Stomach (tissue), 8 donors: ENCODE measurements at regions not wholly inside any gene's neighbourhood (a gene's known extent, or its start where the extent isn't known, plus 50 kb on each side); places are given as distances from the start of the nearest gene placed in this dataset.
"Not testable (repeated sequence)": the region's sequence is repeated elsewhere in the genome, so short reads cannot be mapped to it uniquely, and the experiment has no call there.

Experiments
- DNase-seq, 2 donors: peaks; one replicate each; pipeline versions ENCODE4 v3.0.0 to v3.0.0-alpha.2; 2013 to 2019
- H3K27ac ChIP-seq, 5 donors: fragments of 200-600 bp in 4 of 5; sonication (generic) in 4 of 5; one replicate each; pipeline ENCODE4 v1.5.1; 2013 to 2019; ENCODE audit warnings: mild to moderate bottlenecking in 1 of 5, moderate library complexity in 1 of 5
- H3K27me3 ChIP-seq, 3 donors: fragments of 200-600 bp; sonication (generic); one replicate each; pipeline ENCODE4 v1.5.1; 2017 to 2019; ENCODE audit warnings: mixed run types in 1 of 3
- H3K36me3 ChIP-seq, 4 donors: fragments of 200-600 bp; sonication (generic); 1 replicate in 3 of 4; 2 replicates in 1 of 4; pipeline ENCODE4 v1.5.1; 2016 to 2019
- H3K4me1 ChIP-seq, 4 donors: fragments of 200-600 bp; sonication (generic); one replicate each; pipeline ENCODE4 v1.5.1; 2016 to 2019
- H3K4me3 ChIP-seq, 4 donors: fragments of 200-600 bp; sonication (generic) in 3 of 4; one replicate each; pipeline ENCODE4 v1.5.1; 2016 to 2019; ENCODE audit warnings: mild to moderate bottlenecking in 1 of 4
- H3K9me3 ChIP-seq, 4 donors: fragments of 200-600 bp; sonication (generic); one replicate each; pipeline ENCODE4 v1.5.1; 2016 to 2019
- CTCF ChIP-seq, 7 experiments: fragments of 450-650 bp in 4 of 7; fragments of 200-600 bp in 3 of 7; sonication (generic) in 3 of 7; IDR thresholded peaks; one replicate each; pipeline ENCODE4 v1.5.1; 2016 to 2019; ENCODE audit warnings: antibody characterized with exemption in 7 of 7, control low read depth in 2 of 7, mild to moderate bottlenecking in 1 of 7
- EP300 ChIP-seq: sonication (generic); formaldehyde crosslinking; IDR thresholded peaks from one replicate; pipeline ENCODE4 v1.6.1; 2017; ENCODE audit warnings: antibody characterized with exemption
- POLR2A ChIP-seq, 4 donors: fragments of 450-650 bp; IDR thresholded peaks; one replicate each; pipeline ENCODE4 v1.6.1; 2016; ENCODE audit warnings: antibody characterized with exemption in 4 of 4, control low read depth in 2 of 4, mild to moderate bottlenecking in 1 of 4, moderate library complexity in 1 of 4
- POLR2AphosphoS5 ChIP-seq, 3 donors: sonication (generic); formaldehyde crosslinking; IDR thresholded peaks; one replicate each; pipeline ENCODE4 v1.6.1; 2016; ENCODE audit warnings: antibody characterized with exemption in 3 of 3
- WGBS, 5 donors: extraction: QIAGEN DNeasy Blood & Tissue Kit in 3 of 5; methylation state at CpG; one replicate each; pipeline versions ENCODE4 v1.1.5 to v1.1.7; 2013 to 2018; 5-methylcytosine and 5-hydroxymethylcytosine counted together
- intact Hi-C: fragments of 100-400 bp; cut with DNase I; formaldehyde crosslinking; loops from one replicate; pipeline ENCODE4 v1.15.1; 2023; ENCODE audit warnings: low total_unique reads
- donor health status: healthy with polysubstance abuse.
- donor health status: Bipolar disorder and iron deficiency.
- donor health status: healthy.

GRCh38 chr1:181324797-181325616, 158.3 kb upstream of the CACNA1E start:
- WGBS, 5 donors = 32 to 49% (median 40%) methylated on average over 8 to 11 of the region's 11 CpGs
- peaks cover 0 to 9% (median 3%) of the 10 kb centered on the region in 4 donors for H3K9me3 ChIP-seq
- no peak for DNase-seq
- no peaks in the 10 kb centered on the region for H3K4me1 ChIP-seq
- H3K27me3 ChIP-seq = peaks cover 0 to 27% (median 3%) of the 10 kb centered on the region in 3 donors
- TF ChIP-seq POLR2AphosphoS5 (IDR thresholded peaks at IDR 0.05) = no peak
- TF ChIP-seq CTCF (IDR thresholded peaks at IDR 0.05) = no peak
- no peak for TF ChIP-seq POLR2A (IDR thresholded peaks at IDR 0.05)
- TF ChIP-seq EP300 = no peak
- no peaks in the 10 kb centered on the region for H3K36me3 ChIP-seq
- no peak overlapping the region for H3K4me3 ChIP-seq
- H3K27ac ChIP-seq = no peak overlapping the region
- intact Hi-C loops = no loop called here

- H3K4me3 ChIP-seq, DNase-seq, H3K27ac ChIP-seq, H3K4me1 ChIP-seq, H3K36me3 ChIP-seq, intact Hi-C loops, H3K9me3 ChIP-seq: not testable (repeated sequence)
- WGBS, 5 donors = 72 to 80% (median 75%) methylated on average over 18 of the region's 18 CpGs
- peaks cover 0 to 19% (median 0%) of the 10 kb centered on the region in 3 donors for H3K27me3 ChIP-seq
These were observed 157.6 kb upstream of the CACNA1E start for GRCh38 chr1:181325765-181326164.

GRCh38 chr1:181326348-181326747, 157.0 kb upstream of the CACNA1E start:
- H3K4me1 ChIP-seq = no peaks in the 10 kb centered on the region
- H3K27me3 ChIP-seq = peaks cover 0 to 14% (median 0%) of the 10 kb centered on the region in 3 donors
- TF ChIP-seq EP300 (no peak), POLR2A (IDR thresholded peaks at IDR 0.05) (no peak), POLR2AphosphoS5 (IDR thresholded peaks at IDR 0.05) (no peak)
- H3K36me3 ChIP-seq = no peaks in the 10 kb centered on the region
- DNase-seq = no peak
- WGBS, 5 donors = 93 to 99% (median 95%) methylated on average over 3 of the region's 3 CpGs
- no peak overlapping the region for H3K27ac ChIP-seq
- peaks cover 0 to 9% (median 3%) of the 10 kb centered on the region in 4 donors for H3K9me3 ChIP-seq
- no peak overlapping the region for H3K4me3 ChIP-seq
- intact Hi-C loops = no loop called here

- Histone ChIP-seq H3K36me3 (no peaks in the 10 kb centered on the region), H3K4me1 (no peaks in the 10 kb centered on the region), H3K27me3 (peaks cover 0 to 10% (median 0%) of the 10 kb centered on the region in 3 donors), H3K4me3 (no peak overlapping the region), H3K9me3 (peaks cover 0 to 10% (median 5%) of the 10 kb centered on the region in 4 donors), H3K27ac (no peak overlapping the region)
- 82 to 91% (median 87%) methylated on average over 4 of the region's 4 CpGs for WGBS, 5 donors
- no peak for DNase-seq
- no peak for TF ChIP-seq CTCF (IDR thresholded peaks at IDR 0.05)
- TF ChIP-seq POLR2AphosphoS5 (IDR thresholded peaks at IDR 0.05) = no peak
- no peak for TF ChIP-seq EP300
- no peak for TF ChIP-seq POLR2A (IDR thresholded peaks at IDR 0.05)
- intact Hi-C loops = no loop called here
These were observed 155.5 kb upstream of the CACNA1E start for GRCh38 chr1:181327796-181328195.

GRCh38 chr1:181334724-181335123, 148.6 kb upstream of the CACNA1E start:
- Histone ChIP-seq H3K4me3 (no peak overlapping the region), H3K27ac (no peak overlapping the region), H3K36me3 (no peaks in the 10 kb centered on the region), H3K4me1 (no peaks in the 10 kb centered on the region), H3K27me3 (no peaks in the 10 kb centered on the region), H3K9me3 (peaks cover 0 to 19% (median 1%) of the 10 kb centered on the region in 4 donors)
- TF ChIP-seq CTCF (IDR thresholded peaks at IDR 0.05) (no peak), EP300 (no peak), POLR2AphosphoS5 (IDR thresholded peaks at IDR 0.05) (no peak), POLR2A (IDR thresholded peaks at IDR 0.05) (no peak)
- intact Hi-C loops = no loop called here
- 91 to 98% (median 95%) methylated on average over 2 of the region's 2 CpGs for WGBS, 5 donors
- no peak for DNase-seq
